Adipocyte (in vitro differentiated cells): ENCODE measurements at regions not wholly inside any gene's neighbourhood (a gene's known extent, or its start where the extent isn't known, plus 50 kb on each side); places are given as distances from the start of the nearest gene placed in this dataset.

Source experiments
- DNase-seq: peaks from one replicate; pipeline ENCODE4 v3.0.0-alpha.2; 2015; ENCODE audit warnings: low read depth
- H3K27me3 ChIP-seq: replicated peaks from 2 replicates; pipeline ENCODE4 v1.7.0; 2013; ENCODE audit warnings: mild to moderate bottlenecking, low read length, moderate library complexity; ENCODE audit not compliant: control insufficient read depth, insufficient read depth
- H3K36me3 ChIP-seq: 2 replicates; pipeline ENCODE4 v1.7.0; 2013; ENCODE audit warnings: low read length, mild to moderate bottlenecking, moderate library complexity; ENCODE audit not compliant: control insufficient read depth, insufficient read depth, severe bottlenecking
- H3K4me1 ChIP-seq: 2 replicates; pipeline ENCODE4 v1.7.0; 2013; ENCODE audit warnings: mild to moderate bottlenecking, low read length, moderate library complexity; ENCODE audit not compliant: control insufficient read depth, insufficient read depth
- H3K4me3 ChIP-seq: 2 replicates; pipeline ENCODE4 v1.7.0; 2013; ENCODE audit warnings: mild to moderate bottlenecking, low read length, moderate library complexity
- H3K9ac ChIP-seq: 2 replicates; pipeline ENCODE4 v1.7.0; 2013; ENCODE audit warnings: mild to moderate bottlenecking, low read length, moderate library complexity
- H3K9me3 ChIP-seq: 2 replicates; pipeline ENCODE4 v1.7.0; 2013; ENCODE audit warnings: mild to moderate bottlenecking, low read length, moderate library complexity; ENCODE audit not compliant: control insufficient read depth

DNA sequence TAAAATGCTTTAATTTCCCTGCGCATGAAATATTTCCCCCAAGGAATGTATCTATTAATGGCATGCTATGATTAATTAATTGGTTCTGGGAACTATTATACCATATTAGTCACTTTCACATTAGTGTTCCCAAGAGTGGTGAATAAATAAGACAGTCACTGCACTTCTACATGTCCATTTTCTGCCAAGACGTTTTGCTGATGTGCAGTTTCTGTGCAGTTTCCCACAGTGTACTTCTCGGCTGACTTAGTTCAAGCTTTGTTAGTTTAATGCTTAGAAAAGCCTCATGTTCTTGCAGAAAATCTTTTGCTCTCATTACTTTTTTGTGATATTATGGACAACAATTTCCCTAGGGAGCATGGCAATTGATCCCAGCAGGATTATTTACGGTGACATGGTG is 1014.5 kb downstream of the BRINP3 start:
- Histone ChIP-seq H3K9me3 (no peaks in the 10 kb centered on the region), H3K9ac (no peak overlapping the region), H3K4me3 (no peak overlapping the region), H3K4me1 (no peaks in the 10 kb centered on the region), H3K36me3 (no peaks in the 10 kb centered on the region), H3K27me3 (no peaks in the 10 kb centered on the region)
- DNase-seq, result no peak

DNA sequence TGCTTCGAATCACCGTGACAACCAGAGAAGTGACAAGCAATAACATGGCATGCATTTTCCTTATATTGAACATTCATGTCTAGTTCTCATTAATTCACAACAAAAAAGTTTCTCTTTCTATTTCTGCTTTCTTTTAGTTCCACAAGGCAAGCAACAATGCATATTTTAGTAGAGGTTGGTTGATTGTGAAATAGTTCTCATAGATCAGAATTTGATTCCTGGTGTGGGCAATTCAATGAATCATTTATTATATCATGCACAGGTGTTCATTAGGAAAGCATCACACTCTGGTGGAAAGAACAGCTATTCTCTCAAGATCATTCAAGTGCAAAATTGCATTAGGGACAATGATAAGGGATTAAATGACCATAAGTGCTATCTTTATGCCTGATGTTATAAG is 980.9 kb downstream of the BRINP3 start:
- Histone ChIP-seq H3K27me3 (no peaks in the 10 kb centered on the region), H3K9me3 (no peaks in the 10 kb centered on the region), H3K4me3 (no peak overlapping the region), H3K36me3 (no peaks in the 10 kb centered on the region), H3K9ac (no peak overlapping the region), H3K4me1 (no peaks in the 10 kb centered on the region)
- DNase-seq, result peak; percentile 22

- Histone ChIP-seq H3K9ac (no peak overlapping the region), H3K27me3 (no peaks in the 10 kb centered on the region), H3K9me3 (no peaks in the 10 kb centered on the region), H3K4me1 (no peaks in the 10 kb centered on the region), H3K36me3 (no peaks in the 10 kb centered on the region), H3K4me3 (no peak overlapping the region)
- no peak for DNase-seq
These were observed 977.9 kb downstream of the BRINP3 start for GRCh38 chr1:189499736-189500135.

DNA sequence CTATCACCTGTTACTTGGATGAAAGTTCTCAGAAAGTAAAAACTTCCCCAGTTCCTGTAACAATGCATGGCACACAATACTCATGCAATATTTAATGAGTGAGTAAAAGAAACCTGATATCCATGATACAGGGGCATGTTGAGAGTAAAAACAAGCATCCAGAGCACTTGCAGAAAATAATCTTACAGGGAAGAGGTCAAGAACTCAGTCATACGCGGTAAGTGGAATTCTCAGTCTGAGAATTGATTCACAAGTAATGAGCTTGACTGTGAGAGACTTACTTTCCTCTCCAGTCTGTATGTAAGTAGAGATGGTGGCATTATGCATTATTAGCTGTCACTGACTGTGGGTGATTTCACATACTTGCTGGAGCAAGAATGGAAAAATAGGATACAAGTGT is 976.9 kb downstream of the BRINP3 start:
- Histone ChIP-seq H3K36me3 (no peaks in the 10 kb centered on the region), H3K9me3 (no peaks in the 10 kb centered on the region)
- DNase-seq, result peak; percentile 24

GRCh38 chr1:189510827-189511226 is 966.8 kb downstream of the BRINP3 start:
- Histone ChIP-seq H3K4me1 (no peaks in the 10 kb centered on the region), H3K36me3 (no peaks in the 10 kb centered on the region), H3K27me3 (no peaks in the 10 kb centered on the region), H3K9ac (no peak overlapping the region), H3K9me3 (no peaks in the 10 kb centered on the region), H3K4me3 (no peak overlapping the region)
- DNase-seq, result no peak

More for the DNA sequence above, 976.9 kb downstream of the BRINP3 start:
- Histone ChIP-seq H3K4me3 (no peak overlapping the region), H3K27me3 (no peaks in the 10 kb centered on the region), H3K4me1 (no peaks in the 10 kb centered on the region), H3K9ac (no peak overlapping the region)

DNA sequence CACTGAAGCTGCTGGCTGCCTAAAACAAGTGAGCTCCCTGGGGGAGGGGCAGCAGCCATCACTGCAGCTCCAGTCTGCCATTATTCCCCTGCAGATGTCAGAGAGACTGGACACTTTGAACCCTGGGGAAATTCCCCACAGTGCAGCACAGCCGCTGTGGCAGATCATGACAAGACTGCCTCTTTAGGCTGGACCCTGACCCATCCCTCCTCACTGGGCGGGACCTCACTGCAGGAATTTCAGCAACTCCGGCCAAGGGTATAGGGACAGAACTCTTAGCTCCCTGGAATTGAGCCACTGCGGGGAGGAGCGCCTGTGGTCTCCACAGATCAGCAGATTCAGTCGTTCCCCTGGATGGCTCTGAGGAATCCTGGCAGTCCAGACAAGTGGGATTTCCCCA is 964.6 kb downstream of the BRINP3 start:
- no peaks in the 10 kb centered on the region for H3K4me1 ChIP-seq
- H3K9me3 ChIP-seq, result no peaks in the 10 kb centered on the region
- DNase-seq, result no peak
- no peak overlapping the region for H3K9ac ChIP-seq
- no peak overlapping the region for H3K4me3 ChIP-seq
- no peaks in the 10 kb centered on the region for H3K36me3 ChIP-seq
- H3K27me3 ChIP-seq, result no peaks in the 10 kb centered on the region

- no peak for DNase-seq
- Histone ChIP-seq H3K4me3 (no peak overlapping the region), H3K4me1 (no peaks in the 10 kb centered on the region), H3K27me3 (no peaks in the 10 kb centered on the region), H3K36me3 (no peaks in the 10 kb centered on the region), H3K9me3 (no peaks in the 10 kb centered on the region), H3K9ac (no peak overlapping the region)
These were observed 955.2 kb downstream of the BRINP3 start for GRCh38 chr1:189522441-189522840.

DNA sequence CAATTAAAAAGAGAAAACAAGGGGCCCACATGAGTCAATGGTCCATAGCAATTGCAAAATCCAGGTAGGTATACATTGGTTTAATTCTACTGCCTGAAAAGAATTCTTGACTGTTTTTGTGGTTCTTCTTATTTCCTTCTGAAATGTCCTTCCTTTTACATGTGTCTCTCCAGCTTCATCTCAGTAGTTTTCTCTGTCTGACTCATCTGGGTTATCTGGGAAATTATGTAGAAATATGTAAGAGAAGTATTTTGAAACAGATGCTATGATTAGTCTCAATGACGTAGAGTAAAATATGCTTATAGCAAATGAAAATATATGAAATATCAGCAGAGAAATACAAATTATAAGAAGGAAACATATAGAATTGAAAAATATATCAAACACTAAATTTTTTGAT is 953.2 kb downstream of the BRINP3 start:
- Histone ChIP-seq H3K27me3 (no peaks in the 10 kb centered on the region), H3K36me3 (no peaks in the 10 kb centered on the region)
- DNase-seq, result peak; percentile 28

GRCh38 chr1:189530162-189530561 is 947.5 kb downstream of the BRINP3 start:
- Histone ChIP-seq H3K4me3 (no peak overlapping the region), H3K9me3 (no peaks in the 10 kb centered on the region)
- no peak for DNase-seq

More for the DNA sequence above, 953.2 kb downstream of the BRINP3 start:
- no peak overlapping the region for H3K9ac ChIP-seq
- H3K4me1 ChIP-seq, result no peaks in the 10 kb centered on the region
- no peaks in the 10 kb centered on the region for H3K9me3 ChIP-seq
- no peak overlapping the region for H3K4me3 ChIP-seq

GRCh38 chr1:189538271-189538670 is 939.4 kb downstream of the BRINP3 start:
- Histone ChIP-seq H3K4me3 (no peak overlapping the region), H3K27me3 (no peaks in the 10 kb centered on the region), H3K9me3 (no peaks in the 10 kb centered on the region), H3K9ac (no peak overlapping the region), H3K36me3 (no peaks in the 10 kb centered on the region), H3K4me1 (no peaks in the 10 kb centered on the region)
- no peak for DNase-seq

More at GRCh38 chr1:189530162-189530561, 947.5 kb downstream of the BRINP3 start:
- no peaks in the 10 kb centered on the region for H3K4me1 ChIP-seq
- H3K36me3 ChIP-seq, result no peaks in the 10 kb centered on the region
- H3K27me3 ChIP-seq, result no peaks in the 10 kb centered on the region
- no peak overlapping the region for H3K9ac ChIP-seq

DNA sequence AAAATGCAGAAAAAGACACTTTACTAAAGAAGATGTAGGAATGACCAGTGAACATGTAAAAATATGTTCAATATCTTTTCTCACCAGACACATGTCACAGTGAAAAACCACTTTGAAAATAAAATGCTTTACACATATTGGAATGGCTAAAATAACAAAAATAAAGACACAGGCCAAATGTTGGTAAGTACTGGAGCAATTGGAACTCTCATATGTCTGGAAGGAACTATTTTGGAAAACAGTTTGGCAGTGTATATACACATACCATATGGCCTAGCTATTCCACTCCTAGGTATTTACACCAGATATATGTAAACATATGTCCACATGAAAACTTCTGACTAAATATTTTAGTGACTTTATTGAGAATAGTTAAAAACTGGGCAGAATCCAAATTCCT is 927.2 kb downstream of the BRINP3 start:
- H3K4me3 ChIP-seq, result no peak overlapping the region
- H3K9ac ChIP-seq, result no peak overlapping the region
- DNase-seq, result no peak
- H3K4me1 ChIP-seq, result no peaks in the 10 kb centered on the region
- no peaks in the 10 kb centered on the region for H3K36me3 ChIP-seq
- H3K27me3 ChIP-seq, result no peaks in the 10 kb centered on the region
- no peaks in the 10 kb centered on the region for H3K9me3 ChIP-seq

GRCh38 chr1:189563784-189564183 is 913.9 kb downstream of the BRINP3 start:
- H3K36me3 ChIP-seq, result no peaks in the 10 kb centered on the region
- no peak overlapping the region for H3K4me3 ChIP-seq
- H3K9me3 ChIP-seq, result no peaks in the 10 kb centered on the region
- H3K27me3 ChIP-seq, result no peaks in the 10 kb centered on the region
- no peaks in the 10 kb centered on the region for H3K4me1 ChIP-seq
- peak; percentile 6 for DNase-seq
- no peak overlapping the region for H3K9ac ChIP-seq
